ELR (cell line): ENCODE measurements at regions not wholly inside any gene's neighbourhood (a gene's known extent, or its start where the extent isn't known, plus 50 kb on each side); places are given as distances from the start of the nearest gene placed in this dataset.

Experiments used
- DNase-seq: peaks from one replicate; pipeline ENCODE4 v3.0.0-alpha.2; 2015; ENCODE audit warnings: low read depth

GRCh38 chr9:136597141-136597885 lies 51.5 kb upstream of the NOTCH1 start:
- DNase-seq: no peak

- no peak for DNase-seq
Measured at GRCh38 chr9:136596630-136597031, 50.8 kb upstream of the NOTCH1 start.

- DNase-seq: no peak
Measured at GRCh38 chr9:136596217-136596616, 50.4 kb upstream of the NOTCH1 start.

- DNase-seq: no peak
Measured at GRCh38 chr9:136595245-136596153, 49.7 kb upstream of the NOTCH1 start.
